H1 (cell line): ENCODE measurements at regions not wholly inside any gene's neighbourhood (a gene's known extent, or its start where the extent isn't known, plus 50 kb on each side); places are given as distances from the start of the nearest gene placed in this dataset.

Experiments
- FOSL1 ChIP-seq: IDR thresholded peaks from 2 replicates; pipeline ENCODE4 v1.6.1; 2011; ENCODE audit warnings: mild to moderate bottlenecking, low read depth, low read length, moderate library complexity; ENCODE audit not compliant: insufficient read depth
- SP4 ChIP-seq: IDR thresholded peaks from 2 replicates; pipeline ENCODE4 v1.6.1; 2012; ENCODE audit warnings: low read length, inconsistent platforms
- TAF7 ChIP-seq: optimal IDR thresholded peaks from 2 replicates; pipeline ENCODE3; 2011; ENCODE audit warnings: low read depth, mild to moderate bottlenecking, inconsistent platforms, low read length, moderate library complexity, borderline replicate concordance

DNA sequence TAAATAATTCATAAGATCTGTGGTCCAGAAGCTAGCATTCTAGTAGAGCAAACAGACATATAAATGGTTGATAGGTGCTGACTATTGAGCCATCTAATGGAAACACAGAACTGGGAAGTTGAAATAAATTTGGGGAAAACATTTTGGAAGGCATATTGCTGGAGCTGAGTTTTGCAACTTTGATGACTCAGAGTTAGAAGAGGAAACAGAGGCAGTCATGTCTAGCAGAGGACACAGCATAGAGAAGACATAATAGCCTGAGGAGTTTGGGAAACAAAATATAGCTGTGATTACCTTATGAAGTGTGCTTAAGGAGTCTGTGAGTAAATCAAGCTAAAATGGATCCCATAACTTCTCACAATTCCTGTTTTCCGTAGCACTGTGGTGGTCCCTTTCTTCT lies 86.9 kb upstream of the FLRT2 start (continued):
- TF ChIP-seq SP4 = no peak
- TF ChIP-seq FOSL1 = no peak
- TF ChIP-seq TAF7 = no peak
